Dermis microvascular lymphatic vessel endothelial cell (primary cell): ENCODE measurements at regions not wholly inside any gene's neighbourhood (a gene's known extent, or its start where the extent isn't known, plus 50 kb on each side); places are given as distances from the start of the nearest gene placed in this dataset.

Experiments
- DNase-seq, 2 donors: peaks; one replicate each; pipeline versions ENCODE4 v3.0.0 to v3.0.0-alpha.2; 2010; ENCODE audit warnings: low read depth in 2 of 2

- no peak for DNase-seq
Measured at GRCh38 chr7:66864294-66864693, 56.7 kb upstream of the TMEM248 start.

GRCh38 chr7:66865290-66865864 lies 55.6 kb upstream of the TMEM248 start:
- DNase-seq: no peak

GRCh38 chr7:66867198-66867790 lies 53.7 kb upstream of the TMEM248 start:
- DNase-seq: peak; percentile 36 to 55

- DNase-seq: no peak
Measured at GRCh38 chr7:66869660-66870450, 51.2 kb upstream of the TMEM248 start.

- peak in 1 of 2 donors; percentile 8 for DNase-seq
Measured at GRCh38 chr7:66871076-66871475, 49.9 kb upstream of the TMEM248 start.
